Effector CD4-positive, alpha-beta T cell (primary cell): ENCODE measurements at regions not wholly inside any gene's neighbourhood (a gene's known extent, or its start where the extent isn't known, plus 50 kb on each side); places are given as distances from the start of the nearest gene placed in this dataset.
"Not testable (repeated sequence)": the region's sequence is repeated elsewhere in the genome, so short reads cannot be mapped to it uniquely, and the experiment has no call there.

Experiments
- DNase-seq: peaks from one replicate; pipeline ENCODE4 v3.0.0-alpha.2; 2020

DNA sequence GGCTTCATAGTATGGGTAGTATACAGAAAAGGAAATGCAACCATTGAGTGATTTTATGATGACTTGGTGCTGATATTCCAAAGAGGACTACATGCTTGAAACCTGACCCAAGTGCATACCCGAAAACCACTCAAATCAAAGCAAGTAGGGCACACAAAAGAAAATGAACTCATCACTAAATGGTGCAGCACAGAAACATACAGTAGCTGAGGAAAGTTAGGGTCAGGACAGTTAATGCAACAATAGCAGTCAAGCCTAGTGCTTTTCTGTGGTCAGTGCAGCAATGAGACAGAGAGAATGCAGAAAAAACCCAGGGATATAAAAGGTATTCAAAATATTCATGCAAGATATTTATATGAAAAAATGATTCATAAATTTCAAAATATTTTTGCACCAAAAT is 711.1 kb downstream of the EPHA7 start:
- no peak for DNase-seq

DNA sequence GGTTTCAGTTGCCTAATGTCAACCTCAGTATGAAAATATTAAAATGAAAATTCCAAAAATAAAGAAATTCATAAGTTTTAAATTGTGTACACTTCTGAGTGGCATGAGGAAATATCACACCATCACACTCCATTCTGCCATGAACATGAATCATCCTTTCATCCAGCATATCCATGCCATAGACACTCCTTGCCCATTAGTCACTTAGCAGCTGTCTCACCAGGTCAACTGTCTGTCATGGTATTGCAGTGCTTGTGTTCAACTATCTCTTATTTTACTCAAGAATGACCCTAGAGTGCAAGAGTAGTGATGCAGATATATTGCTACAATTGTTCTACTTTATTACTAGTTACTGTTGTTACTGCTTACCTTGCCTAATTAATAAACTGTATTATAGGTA is 712.4 kb downstream of the EPHA7 start:
- DNase-seq: no peak

DNA sequence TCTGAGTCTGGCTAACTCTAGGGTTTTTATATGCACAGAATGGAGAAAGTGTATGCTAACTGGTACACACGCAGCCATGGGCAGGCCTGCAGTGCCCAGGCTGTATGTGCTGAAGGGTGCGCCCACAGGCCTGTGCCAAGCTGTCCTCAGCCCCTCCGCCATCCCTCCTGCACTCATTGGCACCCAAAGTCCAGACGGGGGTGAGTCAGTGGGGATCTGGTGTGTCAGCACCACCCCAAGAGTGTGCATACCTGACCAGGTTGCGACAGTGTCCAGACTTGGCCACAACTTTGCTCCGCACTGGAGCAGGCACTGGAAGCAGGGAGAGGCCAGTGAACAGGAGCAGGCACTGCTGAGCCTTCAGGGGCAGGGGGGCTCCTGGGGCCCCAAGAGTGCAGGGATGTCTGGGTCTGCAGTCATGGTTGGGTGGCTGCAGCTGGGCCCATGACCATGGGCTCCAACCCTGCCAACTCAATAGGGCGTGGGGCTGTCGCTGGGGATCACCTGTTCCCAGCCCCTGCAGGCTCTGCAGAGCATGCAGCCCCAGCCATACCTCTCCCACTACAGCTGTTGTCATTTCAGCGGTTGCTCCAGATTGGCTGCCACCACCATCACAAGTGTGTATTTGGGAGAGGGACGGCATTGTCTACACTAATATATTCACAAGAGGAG is 717.8 kb downstream of the EPHA7 start:
- no peak for DNase-seq

DNA sequence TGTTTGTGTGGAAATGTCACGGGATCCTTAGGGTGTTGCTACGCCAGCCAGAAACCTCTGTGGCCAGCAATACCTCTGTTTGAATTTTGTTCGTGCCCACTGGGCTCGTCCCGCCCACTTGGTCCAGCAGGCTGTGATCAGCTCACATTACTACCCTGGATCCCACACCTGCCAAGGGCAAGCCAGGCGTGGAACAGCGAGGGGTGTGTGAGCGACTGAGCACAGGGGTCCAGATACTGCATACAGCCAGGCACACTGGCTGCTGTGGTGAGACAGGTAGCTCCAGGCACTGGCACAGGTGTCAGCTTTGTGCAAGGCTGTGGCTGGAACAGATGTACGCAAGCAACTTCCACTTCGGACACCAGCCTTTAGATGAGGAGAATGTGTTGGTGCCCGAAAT is 718.9 kb downstream of the EPHA7 start:
- DNase-seq: no peak

DNA sequence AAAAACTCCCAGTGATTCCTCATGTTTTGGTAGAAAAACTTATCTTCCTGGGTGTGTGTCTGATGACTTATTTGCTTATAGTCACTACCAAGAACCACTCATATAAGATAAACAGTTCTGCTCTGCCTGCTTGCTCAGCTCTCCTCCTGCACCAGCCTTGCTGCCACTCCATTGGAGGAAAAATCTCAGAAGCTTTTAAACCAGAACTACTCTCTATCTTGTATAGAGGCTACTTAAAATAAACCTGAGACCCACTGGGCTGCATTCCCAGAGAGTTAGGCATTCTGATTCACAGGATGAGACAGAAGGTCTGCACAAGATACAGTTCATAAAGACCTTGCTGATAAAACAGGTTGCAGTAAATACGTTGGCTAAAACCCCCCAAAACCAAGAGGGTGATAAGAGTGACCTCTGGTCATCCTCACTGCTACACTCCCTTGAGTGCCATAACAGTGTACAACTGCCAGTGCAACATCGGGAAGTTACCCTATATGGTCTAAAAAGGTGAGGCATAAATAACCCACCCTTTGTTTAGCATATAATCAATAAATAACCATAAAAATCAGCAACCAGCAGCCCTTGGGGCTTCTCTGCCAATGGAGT is 728.3 kb downstream of the EPHA7 start:
- DNase-seq: no peak

DNA sequence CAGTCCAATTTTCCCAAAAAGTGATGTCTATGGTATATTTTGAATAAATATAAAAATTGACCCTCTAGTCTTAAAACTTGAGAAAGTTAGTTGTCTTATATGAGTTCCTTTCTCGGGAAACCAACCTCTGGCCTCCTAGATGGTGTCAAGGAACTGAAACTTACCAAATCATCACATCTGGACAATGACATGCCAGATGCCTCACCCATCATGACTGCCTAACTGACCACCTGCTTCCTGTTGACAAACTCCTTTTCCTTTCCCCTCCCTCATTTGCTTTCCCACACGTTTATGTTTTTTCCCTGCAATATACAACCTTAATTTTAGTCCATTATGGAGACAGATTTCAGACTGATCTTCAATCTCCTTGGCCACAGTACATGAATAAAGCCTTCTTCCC is 731.0 kb downstream of the EPHA7 start:
- no peak for DNase-seq

DNA sequence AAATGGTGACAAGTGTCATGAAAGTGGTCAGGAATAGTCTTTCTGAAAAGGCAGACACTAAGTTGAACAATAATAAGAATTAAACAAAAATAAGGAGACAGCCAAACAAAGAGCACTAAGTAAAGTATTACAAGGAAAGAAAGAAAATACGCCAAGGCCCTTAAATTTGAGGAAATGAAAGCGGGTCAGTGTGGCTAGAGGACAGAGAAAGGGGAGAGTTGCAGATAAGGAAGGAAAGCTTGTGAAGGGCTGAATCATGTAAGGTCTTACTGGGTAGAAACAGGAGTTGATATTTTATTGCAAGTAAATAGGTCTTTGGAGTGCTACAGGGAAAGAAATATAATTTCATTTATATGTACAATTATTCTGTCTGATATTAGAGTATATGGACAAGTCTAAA is 732.1 kb downstream of the EPHA7 start:
- no peak for DNase-seq

DNA sequence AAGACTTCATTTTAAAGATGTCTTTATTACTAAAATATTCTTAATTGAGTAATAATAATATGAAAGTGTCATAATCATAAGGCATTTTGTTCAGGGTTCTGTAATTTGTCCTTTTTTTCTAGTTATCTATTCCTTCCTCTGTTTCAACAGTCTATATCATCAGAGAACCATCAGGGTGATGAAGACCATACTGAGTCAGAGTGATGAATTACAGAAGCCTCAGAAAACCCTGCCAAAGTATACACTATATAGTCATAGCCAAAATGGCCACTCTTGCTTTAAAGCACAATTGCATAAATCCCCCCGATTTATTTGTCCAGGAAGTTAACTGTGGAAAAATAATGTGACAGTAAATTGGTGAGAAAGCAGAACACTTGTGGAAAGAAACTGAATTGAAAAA is 735.0 kb downstream of the EPHA7 start:
- DNase-seq: no peak

DNA sequence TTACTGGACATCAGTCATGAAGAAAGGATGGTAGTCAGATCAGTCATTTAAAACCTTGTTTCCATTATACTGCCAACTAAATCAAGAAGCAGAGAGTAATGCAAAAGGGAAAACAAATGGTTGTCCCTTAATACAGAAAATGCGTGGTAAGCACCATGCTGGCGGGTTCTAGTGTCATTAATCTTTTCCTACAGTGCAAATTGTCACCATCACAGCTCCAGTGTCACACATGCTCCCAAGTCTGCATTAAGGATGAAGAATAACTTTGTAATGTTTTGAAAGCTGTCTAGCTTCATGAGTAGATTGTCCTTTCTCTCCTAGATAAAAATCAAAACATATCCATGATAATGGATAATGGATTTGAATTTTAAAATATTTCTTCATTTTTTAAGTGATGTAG is 735.6 kb downstream of the EPHA7 start:
- no peak for DNase-seq

DNA sequence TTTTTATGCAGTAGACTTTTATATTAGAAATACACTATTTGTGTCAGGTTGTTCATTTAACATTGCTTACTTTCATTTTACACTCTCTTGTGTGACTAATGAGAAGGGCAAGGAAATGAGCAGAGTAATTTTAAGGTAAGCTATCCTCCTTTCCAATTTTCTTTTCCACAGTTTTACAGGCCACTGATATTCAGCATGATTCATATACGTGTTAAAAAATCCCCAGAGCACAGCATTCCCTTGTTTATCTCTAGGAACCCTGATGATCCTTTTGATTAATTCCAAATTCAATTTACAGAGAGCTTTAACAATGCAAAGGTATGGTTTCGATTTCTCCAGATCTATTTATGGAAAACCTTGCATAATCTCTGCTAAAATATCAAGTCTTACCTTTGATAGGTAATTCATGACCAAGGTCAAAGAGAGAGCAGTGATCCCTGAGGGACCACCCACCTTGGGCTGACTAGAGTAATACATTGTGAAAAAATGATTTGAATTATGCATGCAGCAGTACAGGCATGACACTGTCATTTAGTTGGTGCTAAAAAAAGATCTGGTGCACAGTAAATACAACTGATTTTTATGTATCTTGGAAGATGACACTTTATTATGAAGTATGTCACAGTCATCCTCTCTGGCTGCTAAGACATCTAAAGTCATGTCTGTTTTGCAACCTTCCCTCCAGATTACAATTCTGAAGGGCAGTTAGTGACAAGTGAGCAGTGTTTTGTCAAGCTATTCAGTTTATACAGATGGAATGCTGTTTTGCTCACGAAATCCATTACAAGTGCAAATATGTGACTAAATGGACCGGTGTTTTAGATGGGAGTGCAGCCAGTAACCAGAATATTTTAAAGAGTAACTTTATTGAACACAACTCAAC is 736.6 kb downstream of the EPHA7 start:
- DNase-seq: no peak

DNA sequence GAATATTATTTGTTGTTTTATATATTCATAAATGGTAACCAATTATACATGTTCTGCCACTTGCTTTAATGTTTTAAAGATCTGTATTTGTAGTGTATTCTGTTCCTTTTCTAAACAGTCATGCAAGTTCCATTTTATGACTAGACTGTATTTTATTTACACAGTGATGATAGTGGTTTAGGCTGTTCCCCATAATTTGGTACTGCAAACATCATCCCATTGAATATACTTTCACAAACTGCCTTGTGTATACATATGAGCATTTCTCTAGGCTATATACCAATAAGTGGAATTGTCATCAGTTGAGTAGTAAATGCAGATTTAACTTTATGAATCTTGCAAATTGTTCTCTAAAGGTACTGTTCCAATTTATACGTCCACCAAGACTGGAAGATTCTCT is 738.0 kb downstream of the EPHA7 start:
- no peak for DNase-seq

DNA sequence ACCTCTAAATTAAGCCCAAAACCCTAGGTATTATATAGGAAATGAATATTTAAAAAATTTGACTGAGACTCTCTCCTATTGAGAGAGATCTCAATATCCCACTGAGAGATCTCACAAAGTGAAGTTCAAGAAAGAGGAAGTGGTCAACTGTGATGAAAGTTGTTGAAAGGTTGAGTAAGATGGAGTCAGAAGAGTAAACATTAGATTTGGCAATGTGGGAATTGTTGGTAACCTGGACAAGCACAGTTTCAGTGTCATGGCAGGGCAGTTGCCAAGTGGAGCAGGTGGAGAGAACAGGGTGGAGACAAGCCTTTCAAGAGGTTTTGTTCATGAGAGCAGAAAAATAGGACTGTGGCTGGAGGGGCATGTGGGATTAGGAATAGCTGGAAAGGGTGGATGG is 747.9 kb downstream of the EPHA7 start:
- DNase-seq: not testable (repeated sequence)

DNA sequence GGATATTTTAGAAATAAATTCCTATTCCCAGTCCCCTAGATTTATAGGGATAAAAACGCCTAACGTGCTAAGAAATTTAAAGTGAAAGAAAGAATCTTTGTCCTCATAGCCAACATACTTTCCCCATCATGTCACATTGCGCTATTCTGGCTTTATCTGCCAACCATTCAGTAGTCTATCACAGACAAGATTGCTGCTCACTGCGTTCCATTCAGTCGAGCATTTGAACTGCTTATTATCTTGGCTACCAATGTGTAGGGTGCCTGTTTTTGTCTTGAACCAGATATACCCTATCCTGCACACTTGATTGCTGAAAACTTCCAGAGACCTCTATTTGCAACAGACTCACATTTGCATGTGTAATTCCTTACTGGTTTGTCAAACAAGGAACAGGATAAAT is 751.5 kb downstream of the EPHA7 start:
- no peak for DNase-seq

DNA sequence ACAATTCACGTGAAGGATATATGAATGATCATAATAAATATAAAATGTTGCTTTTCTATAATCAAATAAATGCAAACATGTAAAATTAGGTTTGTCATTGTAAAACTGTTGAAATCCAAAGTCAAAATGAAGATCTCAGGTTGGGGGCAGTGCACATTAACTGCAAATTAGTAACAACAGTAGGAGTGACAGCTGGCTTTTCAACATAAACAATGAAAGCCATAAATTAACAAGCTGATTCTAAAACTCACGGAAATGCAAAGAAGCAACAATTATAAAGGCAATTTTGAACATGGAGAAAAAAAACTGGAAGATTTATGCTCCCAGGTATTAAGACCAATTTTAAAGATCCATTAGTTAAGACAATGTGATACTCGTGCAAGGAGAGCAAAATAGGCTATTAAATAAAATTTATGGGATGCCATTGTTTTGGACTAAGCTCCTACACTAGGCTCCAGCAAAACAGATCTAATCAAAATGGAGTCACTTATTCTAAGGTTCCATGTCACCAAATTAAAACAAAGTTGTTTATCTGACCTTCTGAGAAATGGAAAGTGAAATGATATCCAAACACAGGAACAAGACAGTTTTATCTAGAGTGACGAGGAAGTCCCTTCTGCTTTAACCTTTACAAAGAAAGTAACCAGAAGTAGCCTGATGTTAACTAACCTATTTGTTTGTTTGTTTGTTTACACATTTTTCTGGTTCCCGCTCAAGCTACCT is 770.8 kb downstream of the EPHA7 start:
- no peak for DNase-seq

DNA sequence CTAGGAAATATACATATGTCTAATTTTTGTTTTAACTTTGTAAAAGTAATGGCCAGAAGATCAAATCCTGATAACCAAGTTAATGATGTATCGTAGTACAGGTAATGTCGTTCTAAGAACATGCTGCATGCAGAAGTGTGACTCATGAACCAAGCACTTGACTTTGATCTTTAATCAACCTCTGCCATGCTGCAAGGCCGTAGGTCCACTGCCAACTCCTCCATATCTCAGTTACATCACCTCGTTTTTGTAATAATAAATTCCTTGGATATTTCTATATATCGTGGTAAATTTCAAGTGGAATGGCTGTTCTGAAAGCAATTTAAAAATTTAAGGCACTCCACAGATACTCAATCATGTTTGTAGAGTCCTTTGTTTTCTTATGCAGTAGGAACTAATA is 771.7 kb downstream of the EPHA7 start:
- no peak for DNase-seq

DNA sequence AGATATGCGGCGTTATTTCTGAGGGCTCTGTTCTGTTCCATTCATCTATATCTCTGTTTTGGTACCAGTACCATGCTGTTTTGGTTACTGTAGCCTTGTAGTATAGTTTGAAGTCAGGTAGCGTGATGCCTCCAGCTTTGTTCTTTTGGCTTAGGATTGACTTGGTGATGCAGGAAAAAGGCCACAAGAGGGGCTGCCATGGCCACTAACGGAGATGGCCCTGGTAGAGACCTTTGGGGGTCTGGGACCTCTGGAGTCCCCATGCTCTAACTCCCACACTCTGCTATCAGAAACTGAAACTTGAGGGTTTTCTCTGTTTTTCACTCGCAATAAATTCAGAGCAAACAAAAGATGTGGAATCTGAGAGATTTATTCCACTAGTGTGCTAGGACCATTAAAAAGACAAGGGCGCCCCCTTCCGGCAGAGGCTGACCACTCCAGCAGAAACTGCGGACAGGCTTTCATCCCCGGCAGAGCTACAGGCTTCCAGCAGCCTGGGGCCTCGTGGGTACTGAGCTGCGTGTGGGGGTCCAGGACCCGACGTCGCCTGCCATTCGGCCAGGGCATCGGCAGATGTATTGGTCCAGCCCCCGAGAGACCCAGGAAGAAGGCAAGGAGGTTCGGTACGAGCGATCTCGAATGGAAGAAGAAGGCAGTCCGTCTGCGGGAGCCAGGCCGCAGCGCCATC is 775.1 kb downstream of the EPHA7 start:
- peak; percentile 1 for DNase-seq

DNA sequence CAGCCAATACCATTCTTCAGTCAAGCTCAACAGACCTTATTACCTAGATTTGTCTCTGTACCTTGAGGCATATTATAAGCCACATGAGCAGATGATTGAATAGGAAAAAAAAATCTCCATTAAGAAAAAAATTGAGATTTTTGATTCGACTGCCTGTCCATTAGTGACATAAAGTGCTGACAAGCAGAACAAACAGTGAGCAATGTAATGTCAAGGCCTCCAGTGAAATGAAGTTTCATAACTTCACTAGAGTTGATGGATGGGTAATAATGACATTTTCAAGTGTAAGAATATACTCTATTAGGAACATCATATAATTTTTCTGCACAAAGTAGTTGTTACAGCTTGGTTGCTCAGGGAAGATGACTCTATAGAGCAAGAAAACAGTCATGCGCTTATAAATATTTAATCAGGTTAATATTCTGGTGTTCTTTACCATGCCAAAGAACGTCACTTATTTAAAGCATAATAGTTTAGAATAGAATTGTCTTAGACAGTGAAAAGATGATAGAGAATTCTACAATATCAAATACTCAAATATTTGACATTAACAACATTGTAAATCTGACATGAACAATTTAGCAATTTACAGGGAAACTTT is 783.7 kb downstream of the EPHA7 start:
- no peak for DNase-seq

DNA sequence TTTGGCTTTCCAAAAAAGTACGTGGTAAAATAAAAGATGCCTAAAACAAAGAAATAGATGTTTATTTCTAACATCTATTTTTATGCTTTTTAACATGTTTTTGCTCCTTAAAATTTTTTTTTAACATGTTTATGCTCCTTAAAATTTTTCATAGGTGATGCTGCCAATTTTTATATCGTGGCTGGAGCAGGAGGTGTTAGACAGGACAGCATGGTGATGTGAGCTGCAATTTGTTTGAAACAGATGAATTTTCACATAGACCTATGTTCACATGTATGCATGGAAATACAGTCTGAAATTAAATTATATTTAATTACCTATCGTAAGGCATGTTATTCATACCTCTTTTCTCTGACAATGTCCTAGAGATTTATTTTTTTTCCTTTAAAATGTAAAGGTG is 784.8 kb downstream of the EPHA7 start:
- DNase-seq: no peak

DNA sequence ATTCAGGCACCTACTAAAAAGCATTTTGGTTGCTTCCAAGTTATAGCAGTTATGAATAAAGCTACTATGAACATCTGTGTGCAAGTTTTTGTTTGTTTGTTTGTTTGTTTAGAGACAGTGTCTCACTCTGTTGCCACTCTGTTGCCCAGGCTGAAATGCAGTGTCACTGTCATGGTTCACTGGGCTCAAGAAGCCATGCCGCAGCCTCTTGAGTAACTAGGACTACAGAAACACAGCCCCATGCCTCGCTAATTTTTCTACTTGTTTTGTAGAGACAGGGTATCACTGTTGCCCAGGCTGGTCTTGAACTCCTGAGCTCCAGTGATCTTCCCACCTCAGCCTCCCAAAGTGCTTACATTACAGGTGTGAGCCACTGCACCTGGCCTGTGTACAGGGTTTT is 795.9 kb downstream of the EPHA7 start:
- DNase-seq: no peak

DNA sequence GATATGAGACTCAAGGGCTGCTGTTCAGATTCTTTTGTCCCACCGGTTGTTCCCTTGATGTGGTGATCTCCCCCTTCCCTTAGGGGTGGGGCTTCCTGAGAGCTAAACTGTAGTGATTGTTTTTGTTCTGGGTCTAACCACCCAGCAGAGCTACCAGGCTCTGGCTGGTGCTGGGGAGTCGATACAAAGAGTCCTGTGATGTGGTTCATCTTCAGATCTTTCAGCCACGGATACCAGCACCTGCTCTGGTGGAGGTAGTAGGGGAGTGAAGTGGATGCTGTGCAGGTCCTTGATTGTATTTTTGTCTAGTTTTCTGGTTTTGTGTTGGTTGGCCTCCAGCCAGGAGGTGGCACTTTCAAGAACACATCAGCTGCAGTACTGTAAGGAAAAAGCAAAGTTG is 801.6 kb downstream of the EPHA7 start:
- no peak for DNase-seq

DNA sequence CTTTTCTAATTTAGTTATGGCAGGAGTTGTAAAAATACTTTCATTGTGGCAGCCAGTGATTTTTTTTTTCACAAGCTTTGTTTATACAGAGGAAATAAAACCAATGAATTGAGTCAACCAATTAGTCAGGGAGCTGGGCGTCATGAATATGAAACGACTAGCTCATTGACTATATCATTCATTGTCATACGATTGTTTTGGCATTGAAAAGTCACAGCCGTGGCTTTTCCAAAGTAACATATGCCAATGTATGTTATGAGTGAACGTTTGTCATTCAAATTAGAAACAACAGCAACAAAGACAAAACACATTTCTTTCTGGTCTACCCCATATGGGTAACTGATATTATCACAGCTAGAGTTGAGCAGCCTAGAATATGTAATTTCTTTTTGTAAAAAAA is 810.6 kb downstream of the EPHA7 start:
- DNase-seq: no peak

DNA sequence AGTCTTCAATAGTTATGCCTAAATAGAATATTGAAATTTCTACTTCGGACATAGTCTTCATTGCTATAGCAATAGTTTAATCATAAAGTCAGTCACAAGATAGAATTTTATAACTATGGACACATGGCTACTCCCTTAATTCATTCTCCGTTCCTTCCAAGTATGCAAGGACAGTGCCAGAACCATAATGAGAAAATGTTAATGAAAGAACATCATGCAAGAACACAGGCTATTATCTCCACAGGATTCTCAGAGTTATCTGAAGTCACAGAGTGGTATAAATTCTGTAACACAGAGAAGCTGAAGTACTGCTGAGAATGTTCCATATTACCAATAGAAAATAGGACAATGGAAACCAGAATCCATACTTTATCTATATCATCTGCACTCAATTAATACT is 826.2 kb downstream of the EPHA7 start:
- no peak for DNase-seq
